ENCODE measurements at regions not wholly inside any gene's neighbourhood (a gene's known extent, or its start where the extent isn't known, plus 50 kb on each side); places are given as distances from the start of the nearest gene placed in this dataset.

DNA sequence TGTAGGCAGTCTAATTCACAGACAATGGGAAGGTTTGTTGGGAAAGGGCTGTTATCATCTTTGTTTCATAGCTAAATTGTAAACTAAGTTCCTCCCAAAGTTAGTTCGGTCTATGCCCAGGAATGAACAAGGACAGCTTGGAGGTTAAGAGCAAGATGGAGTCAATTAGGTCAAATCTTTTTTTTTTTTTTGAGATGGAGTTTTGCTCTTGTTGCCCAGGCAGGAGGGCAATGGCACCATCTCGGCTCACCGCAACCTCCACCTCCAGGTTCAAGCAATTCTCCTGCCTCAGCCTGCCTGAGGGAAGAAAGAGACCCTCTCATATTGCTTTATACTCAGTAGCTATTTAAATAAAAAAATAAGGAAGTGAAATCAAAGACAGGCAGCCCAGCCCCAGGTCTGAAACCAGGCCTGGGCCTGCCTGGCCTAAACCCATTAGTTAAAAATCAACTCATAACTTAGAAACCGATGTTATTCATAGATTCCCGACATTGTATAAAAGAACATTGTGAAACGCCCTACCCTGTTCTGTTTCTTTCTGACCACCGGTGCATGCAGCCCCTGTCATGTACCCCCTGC is 297.4 kb upstream of the SGCG start:
- no peak overlapping the region for H4K91ac ChIP-seq (replicated peaks; ENCODE audit: insufficient read length, low read length)
- no peak overlapping the region for H2AK5ac ChIP-seq (ENCODE audit: low read depth, low read length)
- no peak overlapping the region for H2BK120ac ChIP-seq (replicated peaks; ENCODE audit: low read depth, low read length)
- H3K9ac ChIP-seq (replicated peaks in 1 of 4; ENCODE audit: extremely low read depth in 1 of 4, low read depth in 3 of 4, low read length in 3 of 4): no peak overlapping the region
- H2BK20ac ChIP-seq (ENCODE audit: low read length): peak overlapping the region; percentile 97; the same call in 1 of the 2 replicates
- no peaks in the 10 kb centered on the region for H3K79me1 ChIP-seq (ENCODE audit: low read depth, low read length)
- H3K14ac ChIP-seq (ENCODE audit: insufficient read length): no peak overlapping the region
- DNase-seq (ENCODE audit: low read depth in 1 of 2, low spot score in 2 of 2): no peak
- ChIA-PET POLR2A (ENCODE audit: partially characterized antibody) (interaction anchor here (0.7 to 1.7 kb wide), 2 partner anchors 35 to 1314 kb away, joined by 5 read pairs; no protein-coding TSS in a partner anchor), CTCF (ENCODE audit: partially characterized antibody) (interaction anchor here (0.6 to 0.9 kb wide), 3 partner anchors 17 to 663 kb away, joined by 3 to 4 read pairs (median 3); no protein-coding TSS in a partner anchor)
- no peak overlapping the region for H3K4ac ChIP-seq (replicated peaks; ENCODE audit: insufficient read length, low read depth, low read length)
- H3K23ac ChIP-seq (ENCODE audit: insufficient read length): no peak overlapping the region
- no peaks in the 10 kb centered on the region for H3K27me3 ChIP-seq (replicated peaks in 1 of 4; ENCODE audit: control insufficient read depth in 3 of 4, extremely low read depth in 1 of 4, insufficient read depth in 3 of 4, low read length in 3 of 4)
- no peak overlapping the region; a peak in 1 of 8 replicates for H3K4me3 ChIP-seq (ENCODE audit: extremely low read depth in 1 of 4, insufficient read depth in 2 of 4, low read depth in 3 of 4, low read length in 4 of 4)
- no peaks in the 10 kb centered on the region for H4K20me1 ChIP-seq (replicated peaks in 1 of 2; ENCODE audit: control insufficient read depth in 1 of 2, insufficient read depth in 2 of 2, low read length in 2 of 2)
- H3K9me3 ChIP-seq (ENCODE audit: insufficient read depth in 2 of 2, low read depth in 1 of 2, low read length in 1 of 2): no peaks in the 10 kb centered on the region; a peak in 1 of 4 replicates
- no peak overlapping the region for H2BK15ac ChIP-seq (ENCODE audit: low read length)
- no peak overlapping the region for H2AFZ ChIP-seq (ENCODE audit: low read length)
- FAIRE-seq: no peak
- peak overlapping the region; percentile 32 for H3K18ac ChIP-seq (ENCODE audit: extremely low read depth, low read length)
- H3K79me2 ChIP-seq (ENCODE audit: control insufficient read depth in 1 of 2, insufficient read depth in 2 of 2, low read length in 2 of 2): no peaks in the 10 kb centered on the region
- WGBS, 2 experiments (ENCODE audit: extremely low coverage in 1 of 2, insufficient coverage in 1 of 2, insufficient read length in 1 of 2, insufficient replicate concordance in 2 of 2, low coverage in 1 of 2, low lambda C conversion rate in 2 of 2, missing lambda C conversion rate in 1 of 2): 93% methylated on average over 7 of the region's 7 CpGs; no CpG with 5 or more reads in 1 of the 2 experiments
- no peaks in the 10 kb centered on the region for H3K36me3 ChIP-seq (ENCODE audit: control insufficient read depth in 2 of 4, insufficient read depth in 4 of 4, low read length in 3 of 4)
- no peak overlapping the region for H4K8ac ChIP-seq (ENCODE audit: extremely low read depth, insufficient read depth, low read length)
- no peak overlapping the region for H3K4me2 ChIP-seq (ENCODE audit: insufficient read depth in 1 of 2, low read depth in 2 of 2, low read length in 2 of 2)
- H3K56ac ChIP-seq (replicated peaks; ENCODE audit: insufficient read length, low read depth, low read length): no peak overlapping the region
- no peak overlapping the region for H3K27ac ChIP-seq (ENCODE audit: low read depth, low read length)
- peak overlapping the region; percentile 50; the same call in 1 of the 2 replicates for H2BK12ac ChIP-seq (ENCODE audit: low read depth, low read length)
- 0 out of 2 replicates have a peak, but pooled peaks cover 2% of the 10 kb centered on the region for H3K23me2 ChIP-seq (ENCODE audit: low read depth, low read length)
- H3K4me1 ChIP-seq (replicated peaks in 1 of 4; ENCODE audit: control insufficient read depth in 3 of 4, insufficient read depth in 4 of 4, low read length in 3 of 4): peaks cover 0 to 15% (median 9%) of the 10 kb centered on the region in 4 experiments; a peak in 5 of 7 replicates
- peak overlapping the region; percentile 60; the same call in 1 of the 2 replicates for H2BK5ac ChIP-seq (ENCODE audit: low read depth, low read length)
- H4K5ac ChIP-seq (ENCODE audit: insufficient read length, low read depth, low read length): no peak overlapping the region
- no peak for TF ChIP-seq HDAC2 (IDR thresholded peaks at IDR 0.05; ENCODE audit: borderline replicate concordance in 1 of 2, low read depth in 2 of 2, low read length in 2 of 2)
- no peak for TF ChIP-seq ZNF274 (IDR thresholded peaks at IDR 0.05; ENCODE audit: borderline replicate concordance, extremely low read depth, low read length)
- TF ChIP-seq, protein P1, sequence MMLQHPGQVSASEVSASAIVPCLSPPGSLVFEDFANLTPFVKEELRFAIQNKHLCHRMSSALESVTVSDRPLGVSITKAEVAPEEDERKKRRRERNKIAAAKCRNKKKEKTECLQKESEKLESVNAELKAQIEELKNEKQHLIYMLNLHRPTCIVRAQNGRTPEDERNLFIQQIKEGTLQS (IDR thresholded peaks at IDR 0.05; ENCODE audit: insufficient read depth, low read depth, low read length): no peak
- no peak for TF ChIP-seq SP1 (IDR thresholded peaks at IDR 0.05; ENCODE audit: low read depth, low read length)
- TF ChIP-seq POU5F1 (IDR thresholded peaks at IDR 0.05; ENCODE audit: low read depth, low read length): no peak
- no peak for TF ChIP-seq KDM5A (IDR thresholded peaks at IDR 0.05; ENCODE audit: low read length)
- no peak for TF ChIP-seq RXRA (IDR thresholded peaks at IDR 0.05; ENCODE audit: insufficient read depth, low read depth, low read length)
- no peak for TF ChIP-seq CBX5 (IDR thresholded peaks at IDR 0.05; ENCODE audit: low read depth, low read length)
- TF ChIP-seq CHD1 (IDR thresholded peaks at IDR 0.05; ENCODE audit: low read depth, low read length): no peak
- no peak for TF ChIP-seq ASH2L (IDR thresholded peaks at IDR 0.05; ENCODE audit: low read length)
- TF ChIP-seq BACH1 (IDR thresholded peaks at IDR 0.05; ENCODE audit: low read length): no peak
- TF ChIP-seq TCF12 (IDR thresholded peaks at IDR 0.05; ENCODE audit: low read depth, low read length): no peak
- no peak for TF ChIP-seq POLR2AphosphoS5 (IDR thresholded peaks at IDR 0.05; ENCODE audit: low read depth, low read length)
- TF ChIP-seq GABPA (IDR thresholded peaks at IDR 0.05; ENCODE audit: borderline replicate concordance, insufficient read depth, low read length): no peak
